Stimulated activated CD4-positive, alpha-beta T cell treated with anti-CD3 and anti-CD28 coated beads, Interleukin-1b, Interleukin-23, amount 100 ng/mL, for 1 hour (primary cell): ENCODE measurements at regions not wholly inside any gene's neighbourhood (a gene's known extent, or its start where the extent isn't known, plus 50 kb on each side); places are given as distances from the start of the nearest gene placed in this dataset.

Experiments used
- DNase-seq, 2 donors: peaks; one replicate each; pipeline ENCODE4 v3.0.0-alpha.2; 2020; ENCODE audit warnings: low read depth in 2 of 2

DNA sequence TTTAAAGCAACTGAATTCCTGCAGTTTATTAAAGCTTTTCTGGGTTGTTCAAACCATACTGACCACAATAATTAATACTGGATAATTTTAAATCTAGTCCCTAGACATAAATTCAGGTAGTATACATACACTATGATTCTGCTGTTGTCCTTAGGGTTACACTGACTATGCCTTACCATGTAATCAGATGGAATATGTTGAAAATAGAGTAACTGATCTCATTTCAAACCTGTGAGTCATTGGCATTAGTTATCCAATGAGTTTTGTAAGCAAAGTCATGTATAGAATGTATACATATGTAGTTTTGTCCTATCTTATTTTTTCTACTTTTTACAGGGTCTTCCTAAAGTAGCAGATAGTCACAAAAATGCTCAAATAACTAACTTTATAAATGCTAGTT lies 517.1 kb upstream of the CCDC54 start:
- no peak for DNase-seq

DNA sequence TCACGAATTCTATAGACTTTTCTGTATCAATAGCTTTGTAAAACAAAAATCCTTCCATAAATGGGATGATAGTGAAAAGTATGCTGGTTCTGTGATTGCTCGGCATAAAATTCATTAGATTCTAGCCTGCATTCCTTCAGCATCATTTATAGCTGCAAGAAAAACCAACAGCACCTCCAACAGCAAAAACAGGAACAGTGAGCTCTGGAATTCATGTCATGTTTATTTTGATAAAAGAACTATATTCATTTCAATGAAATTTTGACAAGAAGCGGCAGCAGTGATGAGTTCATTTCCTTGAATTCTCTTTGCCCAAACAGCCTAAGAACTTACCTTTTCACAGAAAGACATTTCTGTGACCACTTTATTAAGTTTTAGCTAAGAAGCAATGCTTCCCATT lies 515.2 kb upstream of the CCDC54 start:
- no peak for DNase-seq

DNA sequence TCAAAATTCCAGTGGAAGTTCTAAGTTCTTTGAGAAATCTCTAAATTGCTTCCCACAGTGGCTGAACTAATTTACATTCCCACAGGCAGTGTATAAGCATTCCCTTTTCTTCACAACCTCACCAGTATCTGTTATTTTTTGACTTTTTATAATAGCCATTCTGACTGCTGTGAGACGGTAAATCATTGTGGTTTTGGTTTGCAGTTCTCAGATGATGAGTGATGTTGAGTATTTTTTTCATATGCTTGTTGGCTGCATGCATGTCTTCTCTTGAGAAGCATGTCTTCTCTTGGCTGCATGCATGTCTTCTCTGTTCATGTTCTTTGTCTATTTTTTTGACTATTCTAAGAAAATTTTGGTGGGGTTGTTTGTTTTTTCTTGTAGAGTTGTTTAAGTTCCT lies 499.6 kb upstream of the CCDC54 start:
- DNase-seq: no peak

DNA sequence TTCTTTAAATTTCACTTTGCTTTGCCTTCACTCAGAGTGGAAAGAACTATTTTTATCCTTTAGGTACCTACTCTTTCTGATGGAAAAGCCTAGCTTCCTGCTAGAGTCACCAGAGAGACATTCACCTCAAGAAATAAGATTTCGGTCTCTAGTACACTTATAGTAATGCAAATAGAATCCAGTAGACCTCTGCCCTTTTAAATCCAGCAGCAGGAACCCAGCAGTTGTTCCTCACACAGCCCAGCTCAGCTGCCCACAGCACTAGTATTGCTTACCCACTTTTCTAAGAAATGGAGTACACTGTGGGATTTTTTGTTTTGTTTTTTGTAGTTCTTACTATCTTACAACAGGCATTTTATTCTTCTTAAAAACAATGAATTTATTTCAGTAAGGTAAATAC lies 497.0 kb upstream of the CCDC54 start:
- DNase-seq: no peak

DNA sequence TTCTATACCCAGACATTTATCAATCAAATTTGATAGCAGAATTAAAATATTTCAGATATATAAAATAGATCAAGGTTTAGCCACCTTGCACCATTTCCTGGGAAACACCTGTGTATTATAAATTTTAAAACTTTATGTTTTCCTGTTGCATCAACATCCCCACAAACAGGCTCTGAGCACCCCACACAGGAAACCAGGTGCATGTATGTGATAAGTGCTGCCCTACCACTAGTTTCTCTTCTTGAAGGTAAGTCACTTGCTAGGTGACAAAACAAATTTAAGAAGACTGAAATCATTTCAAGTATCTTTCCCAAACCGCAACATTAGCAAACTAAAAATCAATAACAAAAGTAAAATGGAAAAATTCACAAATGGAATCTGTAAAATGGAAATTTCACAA lies 496.1 kb upstream of the CCDC54 start:
- DNase-seq: no peak

DNA sequence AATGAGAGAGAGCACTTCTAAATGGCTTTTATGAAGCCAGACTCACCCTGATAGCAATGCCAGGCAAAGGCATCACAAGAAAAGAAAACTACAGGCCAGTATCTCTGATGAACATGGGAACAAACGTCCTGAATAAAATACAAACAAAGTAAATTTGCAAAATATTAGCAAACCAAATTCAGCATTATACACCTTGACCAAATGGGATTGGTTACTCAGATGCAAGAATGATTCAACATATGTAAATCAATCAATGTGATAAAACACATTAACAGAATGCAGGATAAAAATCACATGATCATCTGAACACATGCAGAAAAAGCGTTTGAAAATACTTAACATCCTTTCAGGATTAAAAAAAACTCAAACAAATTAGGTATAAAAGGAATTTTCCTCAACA lies 494.9 kb upstream of the CCDC54 start:
- no peak for DNase-seq

DNA sequence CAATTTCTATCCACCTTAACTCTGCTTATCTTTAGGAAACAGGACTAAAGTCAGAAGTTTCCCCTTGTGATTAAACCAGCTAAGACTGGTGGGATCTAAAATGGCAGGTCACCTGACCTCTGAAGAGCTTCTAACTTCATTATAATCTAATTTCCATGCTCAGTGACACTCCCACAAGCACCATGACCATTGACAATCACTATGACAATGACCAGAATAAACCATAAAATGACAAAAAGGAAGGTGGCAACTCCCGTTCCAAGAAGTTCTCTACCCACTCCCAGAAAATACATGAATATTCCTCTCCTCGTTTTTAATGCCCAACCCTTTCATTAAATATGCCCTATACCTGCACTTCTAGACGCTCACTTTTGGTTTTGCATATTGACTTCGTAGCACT lies 471.2 kb upstream of the CCDC54 start:
- no peak for DNase-seq

DNA sequence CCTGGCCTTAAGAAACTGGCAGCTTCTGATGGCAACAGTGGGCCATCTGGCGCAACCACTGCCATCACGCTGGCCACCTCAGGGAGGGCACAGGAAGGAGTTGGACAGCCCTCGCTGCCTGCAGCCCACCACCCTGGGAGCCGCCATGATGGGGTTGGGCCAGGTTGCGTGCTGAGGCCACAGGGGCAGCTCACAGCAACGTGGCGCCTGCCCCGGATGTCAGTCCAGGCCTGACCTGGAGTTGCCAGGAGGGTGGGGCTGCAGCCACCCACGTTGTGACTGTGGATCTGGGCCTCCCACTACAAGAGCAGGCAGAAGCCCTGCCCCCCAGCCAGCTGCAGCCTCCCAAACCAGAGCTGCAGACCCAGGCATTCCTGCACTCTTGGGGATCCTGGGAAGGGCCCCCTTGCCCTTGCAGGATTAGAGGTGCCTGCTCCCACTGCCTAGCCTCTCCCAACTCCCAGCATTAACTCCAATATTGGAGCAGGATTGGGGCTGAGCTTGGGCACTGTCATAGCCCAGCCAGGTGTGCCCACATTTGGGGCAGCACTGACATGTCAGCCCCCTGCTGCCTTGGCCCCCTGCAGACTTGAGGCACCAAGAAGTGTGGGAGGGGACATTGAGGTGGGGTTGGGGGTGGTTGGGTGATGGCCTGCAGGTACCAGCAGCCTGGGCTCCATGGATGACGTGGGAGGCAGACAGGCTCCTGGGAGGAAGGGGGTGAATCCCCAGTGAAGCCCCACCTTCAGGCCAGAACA lies 468.9 kb upstream of the CCDC54 start:
- DNase-seq: no peak

DNA sequence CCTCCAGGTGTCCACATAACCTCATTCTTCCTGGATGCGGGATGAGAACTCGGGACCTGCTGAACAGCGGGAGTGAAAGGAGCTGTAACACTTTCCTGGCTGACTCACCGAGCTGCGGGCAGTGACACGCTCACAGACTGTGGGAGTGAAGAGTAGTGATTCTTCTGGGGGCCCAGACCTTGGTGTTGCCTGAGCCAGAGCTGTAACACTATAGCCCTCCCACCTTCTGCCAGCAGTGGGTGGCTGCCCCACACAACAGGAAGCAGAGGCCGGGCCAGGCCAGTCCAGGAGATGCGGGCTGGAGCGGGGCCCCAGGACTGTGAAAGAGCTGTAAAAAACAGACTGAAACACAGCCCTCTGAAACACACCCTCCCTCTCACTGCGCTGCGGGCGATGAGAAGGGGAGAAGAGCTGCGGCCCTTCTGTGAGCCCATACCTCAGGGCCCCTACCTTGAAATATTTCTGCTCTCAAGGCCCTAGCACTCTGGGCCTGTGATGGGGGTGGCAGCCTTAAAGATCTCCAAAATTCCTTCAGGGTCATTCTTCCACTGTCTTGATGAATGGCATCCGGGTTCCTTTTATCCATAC lies 464.0 kb upstream of the CCDC54 start:
- DNase-seq: no peak

DNA sequence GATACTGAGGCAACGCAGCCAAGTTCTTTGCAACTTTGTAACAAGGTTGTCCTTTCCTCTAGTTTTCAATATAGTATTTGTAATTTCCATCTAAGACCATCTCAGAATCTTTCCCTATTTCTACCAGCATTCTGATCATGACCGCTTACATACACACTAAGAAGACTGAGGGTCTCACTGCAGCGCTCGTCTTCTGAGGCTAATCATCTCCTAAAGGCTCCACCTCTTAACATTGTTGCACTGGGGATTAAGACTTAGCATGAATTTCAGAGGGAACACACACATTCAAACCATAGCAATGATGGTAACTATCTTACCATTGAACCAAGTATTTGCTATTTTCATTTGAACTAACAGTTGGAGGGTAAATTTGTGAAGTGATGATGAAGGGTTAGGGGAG lies 463.3 kb upstream of the CCDC54 start:
- no peak for DNase-seq

DNA sequence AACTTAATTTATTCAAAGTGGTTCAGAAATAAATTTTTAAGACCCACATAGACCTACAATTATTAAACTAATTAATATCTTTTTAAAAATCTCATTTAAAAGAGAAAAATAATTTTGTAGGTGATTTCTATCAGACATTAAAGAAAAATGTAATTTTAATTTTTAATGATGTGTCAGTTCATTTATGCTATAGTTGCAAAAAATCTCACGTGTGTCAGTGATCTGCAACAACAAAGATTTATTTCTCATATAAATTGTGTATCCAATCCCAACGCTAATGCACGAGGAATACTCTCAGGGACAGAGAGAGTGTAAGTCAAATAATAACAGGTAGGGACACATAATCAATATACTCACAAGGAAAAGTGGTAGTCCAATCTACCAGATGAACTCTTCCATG lies 456.6 kb upstream of the CCDC54 start:
- no peak for DNase-seq

DNA sequence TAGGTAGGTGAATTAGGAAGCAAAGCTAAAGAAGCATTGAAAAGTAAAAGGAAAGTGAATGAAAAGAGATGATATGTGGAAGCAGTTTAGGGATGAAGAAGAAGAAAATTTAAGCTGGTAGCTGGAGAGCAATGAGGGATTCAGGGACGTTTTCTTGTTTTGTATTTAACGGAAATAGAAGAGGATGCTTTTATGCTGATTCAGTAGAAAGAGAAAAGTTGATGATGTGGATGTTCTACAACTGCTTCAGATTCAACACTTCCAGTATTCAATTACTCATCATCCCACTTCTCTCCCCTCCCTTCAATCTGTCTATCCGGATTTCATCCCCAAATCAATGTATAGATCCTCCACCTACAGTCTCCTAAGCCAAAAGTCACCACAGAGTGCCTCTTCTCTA lies 448.2 kb upstream of the CCDC54 start:
- no peak for DNase-seq

DNA sequence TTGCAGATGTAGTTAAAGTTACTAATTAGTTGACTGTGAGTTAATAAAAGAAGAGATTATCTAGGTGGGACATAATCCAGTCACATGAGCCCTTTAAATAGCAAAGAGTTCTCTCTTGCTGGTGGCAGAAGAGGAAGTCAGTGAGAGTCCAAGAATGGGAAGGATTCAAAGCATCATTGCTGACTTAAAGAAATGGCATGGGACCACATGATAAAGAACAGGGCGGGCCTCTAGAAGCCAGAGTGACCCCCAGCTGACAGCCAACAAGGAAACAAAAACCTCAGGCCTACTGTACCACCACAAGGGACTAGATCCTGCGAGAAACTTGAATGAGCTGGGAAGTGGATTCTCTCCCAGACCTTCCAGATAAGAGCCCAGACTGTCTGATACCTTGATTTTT lies 447.2 kb upstream of the CCDC54 start:
- DNase-seq: no peak

DNA sequence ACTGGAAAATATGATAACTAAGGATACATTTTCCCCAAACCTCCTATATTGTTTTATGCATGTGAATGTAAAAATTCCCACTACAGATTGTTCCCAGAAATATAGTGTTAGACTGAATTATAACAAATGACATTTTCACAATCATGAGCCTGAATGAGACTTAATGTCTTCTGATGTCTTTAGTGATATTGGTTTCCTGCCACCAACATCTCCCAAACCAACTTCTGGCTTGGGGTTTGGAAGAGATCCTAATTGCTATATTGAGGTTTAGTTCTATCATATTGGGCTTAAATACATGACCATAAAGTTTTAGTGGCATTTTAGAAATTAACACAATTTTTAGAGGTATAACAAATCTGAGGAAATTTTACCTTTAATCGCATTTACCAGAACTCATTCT lies 445.3 kb upstream of the CCDC54 start:
- no peak for DNase-seq

DNA sequence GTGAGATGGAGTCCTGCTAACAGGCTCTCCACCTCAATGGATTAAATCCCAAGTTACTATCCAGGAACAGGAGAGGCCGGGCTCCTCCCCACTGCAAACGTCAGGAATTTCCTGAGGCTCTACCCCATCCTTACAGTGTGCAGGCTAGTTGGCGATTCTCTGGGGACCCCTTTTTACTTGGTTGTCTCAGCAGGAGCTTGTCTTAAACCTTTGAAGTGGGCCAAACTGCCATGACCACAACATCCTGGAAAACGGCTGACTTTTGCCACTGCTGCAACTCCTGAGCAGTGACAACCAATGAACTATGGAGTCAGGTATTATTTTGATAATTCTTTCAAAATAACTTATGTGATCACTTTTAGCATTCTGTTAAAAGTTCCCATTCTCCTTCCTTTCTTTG lies 440.9 kb upstream of the CCDC54 start:
- no peak for DNase-seq

DNA sequence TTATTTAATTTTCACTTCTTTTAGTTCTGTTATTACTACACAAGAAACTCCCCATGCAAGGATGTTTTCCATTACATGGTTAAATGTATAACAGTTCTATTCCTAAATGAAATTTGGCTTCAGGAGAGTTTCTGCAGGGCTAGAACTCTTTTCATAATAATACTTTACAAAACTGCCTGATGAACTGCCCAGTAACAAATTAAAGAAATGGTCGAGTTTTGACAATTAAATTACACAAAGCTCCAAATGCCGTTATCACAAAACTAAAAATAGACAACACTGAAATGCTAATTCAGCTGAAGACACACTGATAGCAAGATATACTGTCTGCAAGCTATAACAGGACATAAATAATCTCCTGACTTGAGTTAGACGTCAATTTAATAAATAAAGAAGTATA lies 435.2 kb upstream of the CCDC54 start:
- DNase-seq: no peak

DNA sequence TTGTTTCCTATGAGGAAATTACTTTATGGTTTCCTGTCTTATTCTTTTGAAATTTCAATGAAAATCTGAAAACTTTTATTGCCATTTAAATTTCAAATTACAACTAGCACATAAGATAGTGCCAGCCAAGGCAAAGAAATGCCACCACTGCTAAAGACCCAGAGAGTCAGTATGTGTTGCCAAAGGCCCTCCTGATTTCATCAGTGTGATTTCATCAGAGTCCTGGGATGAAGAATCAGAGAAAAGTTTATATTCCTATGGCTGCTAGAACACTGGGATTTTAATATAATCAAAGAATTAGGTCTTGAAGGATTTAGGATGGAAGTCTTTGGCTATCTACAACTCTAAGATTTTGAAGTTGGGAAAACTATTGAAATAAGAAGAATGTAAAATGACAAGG lies 434.2 kb upstream of the CCDC54 start:
- DNase-seq: no peak

DNA sequence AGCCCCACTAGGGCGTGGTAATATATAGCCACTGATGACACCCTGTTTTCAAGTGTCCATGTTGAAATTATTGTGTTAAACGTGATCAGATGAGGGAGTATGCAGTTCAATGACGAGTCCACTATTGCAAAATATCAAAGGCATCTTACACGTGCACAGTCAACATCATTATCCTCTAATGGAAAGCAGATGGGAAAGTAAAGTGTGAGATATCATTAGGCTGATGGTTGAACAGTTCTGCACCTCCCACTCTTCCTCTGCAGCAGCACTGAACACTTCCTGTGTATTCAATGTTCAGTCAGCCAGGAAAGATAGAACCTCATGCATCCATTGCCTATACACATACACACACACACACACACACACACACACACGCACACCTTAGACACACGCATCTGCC lies 431.8 kb upstream of the CCDC54 start:
- no peak for DNase-seq

DNA sequence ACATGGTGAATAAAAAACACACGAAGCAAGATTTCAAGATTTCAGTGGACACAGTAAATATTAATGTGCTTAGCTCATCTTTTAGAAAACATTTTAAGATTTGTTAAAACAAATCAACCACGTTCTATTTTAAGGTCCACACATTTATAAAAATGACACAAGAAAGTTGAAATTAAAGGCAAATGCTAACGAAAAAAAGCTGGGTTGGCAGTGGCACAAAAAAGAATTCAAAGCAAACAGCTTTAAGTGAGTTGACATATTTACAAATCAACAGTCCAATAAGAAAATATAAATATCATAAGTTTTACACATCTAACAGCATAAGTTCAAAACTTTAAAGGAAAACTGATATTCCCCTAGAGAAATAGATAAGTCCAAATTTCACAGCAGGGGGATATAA lies 430.4 kb upstream of the CCDC54 start:
- no peak for DNase-seq

DNA sequence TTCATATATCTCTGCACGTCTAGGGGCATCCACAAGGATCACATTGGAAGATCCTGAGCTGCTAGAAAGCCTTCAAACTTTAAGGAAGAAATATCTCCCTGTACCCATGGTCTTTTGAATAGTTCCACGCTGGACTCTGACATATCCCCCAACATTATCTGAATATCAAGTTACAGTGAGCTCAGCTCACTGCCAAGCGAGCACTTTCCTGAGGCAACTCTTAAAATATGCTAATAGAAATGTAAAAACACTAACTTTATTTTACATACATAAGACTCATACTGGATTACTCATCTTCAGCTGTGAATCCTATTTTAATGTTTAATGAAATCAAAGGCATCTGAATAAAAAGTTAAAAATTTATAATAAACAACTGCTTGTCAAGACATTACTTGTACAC lies 420.2 kb upstream of the CCDC54 start:
- DNase-seq: no peak

DNA sequence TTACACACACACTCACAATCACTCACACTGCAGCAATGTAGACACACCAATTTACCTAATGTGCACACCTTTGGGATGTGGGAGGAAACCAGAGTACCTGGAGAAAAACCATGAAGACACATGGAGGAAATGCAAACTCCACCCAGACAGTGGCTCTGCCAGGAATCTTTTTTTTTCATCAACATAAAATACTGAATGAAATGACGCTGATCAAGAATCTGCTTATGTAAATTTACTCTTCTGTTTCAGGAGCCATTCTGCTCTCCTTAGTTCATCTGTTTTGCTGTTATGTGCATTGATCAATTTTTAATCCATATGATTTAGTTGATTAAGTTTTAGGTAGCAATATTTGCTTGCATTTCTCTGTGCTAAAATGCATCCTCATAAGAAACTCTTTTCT lies 414.2 kb upstream of the CCDC54 start:
- no peak for DNase-seq

DNA sequence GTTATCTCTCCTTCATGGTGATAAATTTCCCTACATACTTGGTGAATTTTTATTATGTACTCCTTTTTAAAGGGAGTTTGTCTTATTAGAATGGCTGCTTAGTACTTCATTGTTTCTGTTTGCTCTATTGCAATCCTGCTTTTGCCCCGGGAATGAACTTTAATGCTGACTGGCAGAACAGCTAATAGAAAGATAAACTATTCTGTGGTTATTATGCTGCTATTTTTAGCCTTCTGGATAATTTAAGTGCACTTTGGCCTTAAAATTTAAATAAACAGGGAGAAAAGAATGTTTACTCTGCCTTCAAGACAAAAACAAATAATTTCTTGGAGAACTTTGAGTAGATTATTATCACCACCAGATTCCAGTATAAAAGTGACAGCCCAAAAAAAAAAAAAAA lies 413.8 kb upstream of the CCDC54 start:
- no peak for DNase-seq

DNA sequence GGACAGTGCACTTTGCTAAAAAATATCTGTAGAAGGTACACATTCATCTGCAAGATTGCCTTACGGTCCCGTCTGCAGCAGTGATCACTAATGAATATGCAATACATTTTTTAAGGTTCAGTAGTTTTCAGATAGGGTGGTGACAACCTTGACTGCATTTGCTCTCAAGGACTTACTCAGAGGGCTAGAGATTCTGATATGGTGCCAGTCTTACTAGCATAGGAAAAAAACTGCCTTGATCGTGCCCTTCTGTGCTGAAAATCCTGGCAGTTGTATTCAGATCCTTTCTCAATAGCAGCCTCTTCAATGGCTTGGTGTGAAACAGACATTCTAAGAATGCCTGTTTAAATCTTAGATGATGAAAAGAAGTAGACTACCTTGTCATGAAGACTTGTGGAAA lies 411.9 kb upstream of the CCDC54 start:
- DNase-seq: no peak

DNA sequence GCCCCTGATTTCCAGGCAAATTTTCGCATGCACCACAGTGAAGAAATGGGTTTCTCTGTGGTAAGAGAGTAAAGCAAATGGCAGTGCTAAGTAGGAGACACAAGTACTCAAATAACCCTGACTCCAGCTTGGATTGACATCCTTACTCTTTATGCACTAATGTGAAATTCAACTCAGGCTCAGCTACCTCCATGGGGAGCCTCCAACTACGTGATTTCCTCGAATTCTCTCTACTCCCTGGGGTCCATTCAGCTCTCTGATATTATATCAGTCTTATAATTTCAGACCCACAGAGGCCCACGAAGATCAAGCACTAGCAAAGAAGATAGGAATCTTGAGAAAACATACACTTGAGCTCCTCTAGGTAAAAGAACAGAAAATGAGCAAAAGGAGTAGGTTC lies 407.6 kb upstream of the CCDC54 start:
- DNase-seq: no peak
